ENCODE measurements at regions not wholly inside any gene's neighbourhood (a gene's known extent, or its start where the extent isn't known, plus 50 kb on each side); places are given as distances from the start of the nearest gene placed in this dataset.

GRCh38 chr11:130979386-130979972 lies 63.2 kb upstream of the SNX19 start:
- POLR2A ChIA-PET, result no interaction called here
- ATAC-seq (peak; percentile 73), DNase-seq (ENCODE audit: low spot score) (no peak)
- CTCF ChIA-PET, result interaction anchor here (0.6 to 3.3 kb wide), 12 partner anchors 12 to 208 kb away, joined by 3 to 20 read pairs (median 4); partner anchors contain the start of gene SNX19
- peaks cover 11% of the 10 kb centered on the region for H3K27me3 Mint-ChIP-seq (ENCODE audit: low read depth)
- no peak overlapping the region for H3K27ac Mint-ChIP-seq
- TF ChIP-seq, protein P1, sequence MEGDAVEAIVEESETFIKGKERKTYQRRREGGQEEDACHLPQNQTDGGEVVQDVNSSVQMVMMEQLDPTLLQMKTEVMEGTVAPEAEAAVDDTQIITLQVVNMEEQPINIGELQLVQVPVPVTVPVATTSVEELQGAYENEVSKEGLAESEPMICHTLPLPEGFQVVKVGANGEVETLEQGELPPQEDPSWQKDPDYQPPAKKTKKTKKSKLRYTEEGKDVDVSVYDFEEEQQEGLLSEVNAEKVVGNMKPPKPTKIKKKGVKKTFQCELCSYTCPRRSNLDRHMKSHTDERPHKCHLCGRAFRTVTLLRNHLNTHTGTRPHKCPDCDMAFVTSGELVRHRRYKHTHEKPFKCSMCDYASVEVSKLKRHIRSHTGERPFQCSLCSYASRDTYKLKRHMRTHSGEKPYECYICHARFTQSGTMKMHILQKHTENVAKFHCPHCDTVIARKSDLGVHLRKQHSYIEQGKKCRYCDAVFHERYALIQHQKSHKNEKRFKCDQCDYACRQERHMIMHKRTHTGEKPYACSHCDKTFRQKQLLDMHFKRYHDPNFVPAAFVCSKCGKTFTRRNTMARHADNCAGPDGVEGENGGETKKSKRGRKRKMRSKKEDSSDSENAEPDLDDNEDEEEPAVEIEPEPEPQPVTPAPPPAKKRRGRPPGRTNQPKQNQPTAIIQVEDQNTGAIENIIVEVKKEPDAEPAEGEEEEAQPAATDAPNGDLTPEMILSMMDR (IDR thresholded peaks at IDR 0.05), result peak; percentile 45
- TF ChIP-seq RELA (CRISPR knock-in tag; IDR thresholded peaks at IDR 0.05; ENCODE audit: borderline replicate concordance), result no peak
- peaks cover 22% of the 10 kb centered on the region for H3K36me3 Mint-ChIP-seq
- H3K4me3 Mint-ChIP-seq, result no peak overlapping the region
- no peaks in the 10 kb centered on the region for H3K4me1 Mint-ChIP-seq
- peaks cover 48% of the 10 kb centered on the region for H3K9me3 Mint-ChIP-seq

- Mint-ChIP-seq H3K27me3 (ENCODE audit: low read depth) (peaks cover 11% of the 10 kb centered on the region), H3K36me3 (peaks cover 22% of the 10 kb centered on the region), H3K4me1 (no peaks in the 10 kb centered on the region), H3K9me3 (peaks cover 48% of the 10 kb centered on the region), H3K4me3 (no peak overlapping the region), H3K27ac (no peak overlapping the region)
- ChIA-PET CTCF (interaction anchor here (0.6 to 3.3 kb wide), 13 partner anchors 13 to 207 kb away, joined by 3 to 20 read pairs (median 5); partner anchors contain the start of gene SNX19), POLR2A (no interaction called here)
- no peak for ATAC-seq
- DNase-seq (ENCODE audit: low spot score), result no peak
- TF ChIP-seq, protein P2, sequence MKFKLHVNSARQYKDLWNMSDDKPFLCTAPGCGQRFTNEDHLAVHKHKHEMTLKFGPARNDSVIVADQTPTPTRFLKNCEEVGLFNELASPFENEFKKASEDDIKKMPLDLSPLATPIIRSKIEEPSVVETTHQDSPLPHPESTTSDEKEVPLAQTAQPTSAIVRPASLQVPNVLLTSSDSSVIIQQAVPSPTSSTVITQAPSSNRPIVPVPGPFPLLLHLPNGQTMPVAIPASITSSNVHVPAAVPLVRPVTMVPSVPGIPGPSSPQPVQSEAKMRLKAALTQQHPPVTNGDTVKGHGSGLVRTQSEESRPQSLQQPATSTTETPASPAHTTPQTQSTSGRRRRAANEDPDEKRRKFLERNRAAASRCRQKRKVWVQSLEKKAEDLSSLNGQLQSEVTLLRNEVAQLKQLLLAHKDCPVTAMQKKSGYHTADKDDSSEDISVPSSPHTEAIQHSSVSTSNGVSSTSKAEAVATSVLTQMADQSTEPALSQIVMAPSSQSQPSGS (CRISPR knock-in tag; IDR thresholded peaks at IDR 0.05; ENCODE audit: borderline replicate concordance, low read depth), result no peak
- TF ChIP-seq ZBTB43 (CRISPR knock-in tag; IDR thresholded peaks at IDR 0.05), result no peak
- no peak for TF ChIP-seq ZNF671 (CRISPR knock-in tag; IDR thresholded peaks at IDR 0.05)
- TF ChIP-seq ZNF425 (CRISPR knock-in tag; conservative IDR thresholded peaks at IDR 0.05), result no peak
- TF ChIP-seq, protein P3, sequence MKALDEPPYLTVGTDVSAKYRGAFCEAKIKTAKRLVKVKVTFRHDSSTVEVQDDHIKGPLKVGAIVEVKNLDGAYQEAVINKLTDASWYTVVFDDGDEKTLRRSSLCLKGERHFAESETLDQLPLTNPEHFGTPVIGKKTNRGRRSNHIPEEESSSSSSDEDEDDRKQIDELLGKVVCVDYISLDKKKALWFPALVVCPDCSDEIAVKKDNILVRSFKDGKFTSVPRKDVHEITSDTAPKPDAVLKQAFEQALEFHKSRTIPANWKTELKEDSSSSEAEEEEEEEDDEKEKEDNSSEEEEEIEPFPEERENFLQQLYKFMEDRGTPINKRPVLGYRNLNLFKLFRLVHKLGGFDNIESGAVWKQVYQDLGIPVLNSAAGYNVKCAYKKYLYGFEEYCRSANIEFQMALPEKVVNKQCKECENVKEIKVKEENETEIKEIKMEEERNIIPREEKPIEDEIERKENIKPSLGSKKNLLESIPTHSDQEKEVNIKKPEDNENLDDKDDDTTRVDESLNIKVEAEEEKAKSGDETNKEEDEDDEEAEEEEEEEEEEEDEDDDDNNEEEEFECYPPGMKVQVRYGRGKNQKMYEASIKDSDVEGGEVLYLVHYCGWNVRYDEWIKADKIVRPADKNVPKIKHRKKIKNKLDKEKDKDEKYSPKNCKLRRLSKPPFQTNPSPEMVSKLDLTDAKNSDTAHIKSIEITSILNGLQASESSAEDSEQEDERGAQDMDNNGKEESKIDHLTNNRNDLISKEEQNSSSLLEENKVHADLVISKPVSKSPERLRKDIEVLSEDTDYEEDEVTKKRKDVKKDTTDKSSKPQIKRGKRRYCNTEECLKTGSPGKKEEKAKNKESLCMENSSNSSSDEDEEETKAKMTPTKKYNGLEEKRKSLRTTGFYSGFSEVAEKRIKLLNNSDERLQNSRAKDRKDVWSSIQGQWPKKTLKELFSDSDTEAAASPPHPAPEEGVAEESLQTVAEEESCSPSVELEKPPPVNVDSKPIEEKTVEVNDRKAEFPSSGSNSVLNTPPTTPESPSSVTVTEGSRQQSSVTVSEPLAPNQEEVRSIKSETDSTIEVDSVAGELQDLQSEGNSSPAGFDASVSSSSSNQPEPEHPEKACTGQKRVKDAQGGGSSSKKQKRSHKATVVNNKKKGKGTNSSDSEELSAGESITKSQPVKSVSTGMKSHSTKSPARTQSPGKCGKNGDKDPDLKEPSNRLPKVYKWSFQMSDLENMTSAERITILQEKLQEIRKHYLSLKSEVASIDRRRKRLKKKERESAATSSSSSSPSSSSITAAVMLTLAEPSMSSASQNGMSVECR (CRISPR knock-in tag; IDR thresholded peaks at IDR 0.05; ENCODE audit: borderline replicate concordance), result no peak
- TF ChIP-seq GABPB1 (CRISPR knock-in tag; IDR thresholded peaks at IDR 0.05), result no peak
- TF ChIP-seq ERG (CRISPR knock-in tag; IDR thresholded peaks at IDR 0.05), result no peak
- no peak for TF ChIP-seq ETV6 (CRISPR knock-in tag; IDR thresholded peaks at IDR 0.05)
- no peak for TF ChIP-seq USF2 (CRISPR knock-in tag; IDR thresholded peaks at IDR 0.05)
- no peak for TF ChIP-seq JUN (CRISPR knock-in tag; IDR thresholded peaks at IDR 0.05)
- TF ChIP-seq RORB (CRISPR knock-in tag; IDR thresholded peaks at IDR 0.05), result no peak
- no peak for TF ChIP-seq MYBL2 (CRISPR knock-in tag; IDR thresholded peaks at IDR 0.05)
- TF ChIP-seq ZNF396 (CRISPR knock-in tag; IDR thresholded peaks at IDR 0.05; ENCODE audit: borderline replicate concordance), result no peak
- TF ChIP-seq GTF2I (CRISPR knock-in tag; conservative IDR thresholded peaks at IDR 0.05), result no peak
- TF ChIP-seq ZSCAN18 (CRISPR knock-in tag; IDR thresholded peaks at IDR 0.05), result no peak
Measured at GRCh38 chr11:130980071-130980862, 64.0 kb upstream of the SNX19 start.
